ENCODE measurements at regions not wholly inside any gene's neighbourhood (a gene's known extent, or its start where the extent isn't known, plus 50 kb on each side); places are given as distances from the start of the nearest gene placed in this dataset.
"Not testable (repeated sequence)": the region's sequence is repeated elsewhere in the genome, so short reads cannot be mapped to it uniquely, and the experiment has no call there.

GRCh38 chr2:22449696-22450095 is 935.3 kb upstream of the KLHL29 start:
- DNase-seq: no peak

GRCh38 chr2:22450831-22451230 is 934.1 kb upstream of the KLHL29 start:
- DNase-seq: no peak

DNA sequence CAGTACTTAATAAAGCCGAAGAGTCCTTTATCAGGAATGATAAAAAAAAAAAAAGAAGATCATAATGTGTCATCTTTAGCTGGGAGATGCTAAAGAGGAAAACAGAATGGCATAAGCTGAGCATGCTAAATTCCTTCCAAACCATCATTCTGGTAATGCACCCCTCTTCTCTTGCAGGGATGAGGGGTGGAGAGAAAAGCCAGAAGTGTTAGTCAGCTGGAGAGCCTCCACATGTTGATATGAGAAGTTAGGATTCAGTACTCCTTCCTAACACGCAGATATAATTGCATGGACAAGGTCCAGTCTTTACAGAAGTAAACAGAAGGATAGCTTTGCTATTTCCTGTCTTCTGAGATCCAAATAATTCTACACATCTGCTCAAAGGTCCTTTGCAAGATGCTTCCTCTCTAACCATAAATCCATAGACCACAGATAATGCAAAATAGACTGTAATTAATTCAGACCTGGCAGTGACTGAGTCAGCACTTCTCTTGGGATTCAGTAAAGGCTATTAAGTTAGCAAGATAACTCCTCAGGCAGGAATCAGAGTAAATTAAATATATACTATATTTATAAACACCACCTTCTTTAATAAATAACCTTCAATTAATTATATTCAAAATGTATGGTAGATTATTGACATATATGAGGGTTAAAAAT is 930.0 kb upstream of the KLHL29 start:
- DNase-seq: no peak

- no peak for DNase-seq
Measured at GRCh38 chr2:22458440-22458839, 926.5 kb upstream of the KLHL29 start.

DNA sequence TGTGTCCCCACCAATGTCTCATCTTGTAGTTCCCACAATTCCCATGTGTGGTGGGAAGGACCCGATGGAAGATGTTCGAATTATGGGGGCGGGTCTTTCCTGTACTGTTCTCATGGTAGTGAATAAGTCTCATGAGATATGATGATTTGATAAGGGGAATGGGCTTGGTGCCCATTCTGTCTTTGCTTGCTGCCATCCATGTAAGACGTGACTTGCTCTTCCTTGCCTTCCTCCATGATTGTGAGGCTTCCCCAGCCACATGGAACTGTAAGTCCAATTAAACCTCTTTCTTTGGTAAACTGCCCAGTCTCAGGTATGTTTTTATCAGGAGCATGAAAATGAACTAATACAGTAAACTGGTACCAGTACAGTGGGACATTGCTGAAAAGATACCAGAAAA is 909.9 kb upstream of the KLHL29 start:
- DNase-seq: not testable (repeated sequence)

- DNase-seq: no peak
Measured at GRCh38 chr2:22478329-22478728, 906.6 kb upstream of the KLHL29 start.

- DNase-seq: no peak
Measured at GRCh38 chr2:22481486-22482259, 903.3 kb upstream of the KLHL29 start.

DNA sequence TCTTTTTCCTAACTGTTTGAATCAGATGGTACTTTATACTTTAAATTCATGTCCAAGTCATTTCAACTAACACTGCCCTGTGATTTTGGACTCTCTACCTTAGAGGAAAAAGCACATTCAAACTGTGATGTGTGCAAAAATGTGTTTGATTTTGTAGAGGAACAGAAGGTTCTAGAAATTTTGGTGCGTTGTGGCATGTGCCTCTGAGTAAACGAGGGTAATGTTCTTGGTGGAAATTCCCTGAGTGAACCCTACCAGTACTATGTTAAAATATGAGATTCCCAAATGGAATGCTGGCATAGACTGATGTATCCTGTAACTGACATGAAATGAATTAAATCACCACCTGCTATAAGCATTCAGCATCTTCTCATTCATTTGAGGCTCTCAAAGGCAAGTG is 901.9 kb upstream of the KLHL29 start:
- no peak for DNase-seq

GRCh38 chr2:22485486-22485885 is 899.5 kb upstream of the KLHL29 start:
- DNase-seq: no peak

DNA sequence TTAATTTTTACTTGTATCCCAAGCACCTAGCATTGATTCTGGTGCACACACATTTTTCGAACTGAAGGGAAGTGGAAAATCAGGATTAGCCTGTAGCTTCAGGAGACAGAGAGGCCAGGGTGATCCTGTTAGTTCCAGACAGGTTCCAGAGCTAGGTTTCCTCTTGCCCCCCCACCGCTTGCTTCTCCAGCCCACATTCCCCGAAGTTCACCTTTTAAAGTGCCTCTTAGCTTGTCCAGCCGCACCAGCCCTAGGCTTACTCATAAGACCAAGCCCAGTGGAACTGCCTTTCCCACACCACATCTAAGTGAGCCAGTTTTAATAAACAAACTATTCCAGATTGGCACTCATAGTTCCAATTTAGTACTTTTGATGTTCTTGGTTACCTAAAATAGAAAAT is 898.6 kb upstream of the KLHL29 start:
- DNase-seq: no peak

DNA sequence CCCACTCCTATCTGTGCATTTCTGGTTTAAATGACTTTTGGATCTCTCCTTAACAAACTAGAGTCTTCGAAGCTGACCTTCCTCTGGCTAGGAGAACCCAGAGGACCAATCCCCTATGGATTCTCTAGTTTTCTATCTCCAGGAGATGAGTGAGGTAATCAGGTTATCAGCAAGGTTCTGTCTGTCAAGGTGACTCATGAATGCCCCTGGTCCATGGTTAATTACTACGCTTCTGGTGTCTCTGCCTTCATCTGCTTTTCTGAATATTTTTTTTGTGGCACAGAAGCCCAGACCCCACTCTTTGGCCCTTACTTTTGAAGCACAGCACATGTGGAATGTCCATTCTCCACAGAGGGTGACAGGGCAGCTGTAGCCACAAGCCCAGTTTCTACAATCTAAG is 897.9 kb upstream of the KLHL29 start:
- no peak for DNase-seq

- no peak for DNase-seq
Measured at GRCh38 chr2:22487541-22487940, 897.4 kb upstream of the KLHL29 start.

- DNase-seq: no peak
Measured at GRCh38 chr2:22491442-22491841, 893.5 kb upstream of the KLHL29 start.

DNA sequence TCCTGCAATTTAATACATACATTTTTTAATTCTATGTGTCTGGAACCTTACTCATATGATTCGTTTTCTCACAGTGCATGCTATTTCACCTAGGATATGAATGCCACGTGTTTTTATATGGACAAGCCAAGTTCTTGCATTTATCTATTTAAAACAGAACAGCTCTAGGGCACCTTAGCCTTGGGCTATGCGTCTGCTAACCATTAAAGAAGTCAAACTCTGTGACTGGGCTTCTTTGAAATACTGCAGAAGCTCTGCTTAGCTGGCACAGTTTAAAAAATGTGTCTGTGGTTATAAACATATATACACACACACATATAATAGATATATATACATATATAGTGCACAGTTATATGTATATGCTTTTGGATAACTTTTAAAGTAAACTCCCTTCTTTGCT is 890.8 kb upstream of the KLHL29 start:
- DNase-seq: no peak

DNA sequence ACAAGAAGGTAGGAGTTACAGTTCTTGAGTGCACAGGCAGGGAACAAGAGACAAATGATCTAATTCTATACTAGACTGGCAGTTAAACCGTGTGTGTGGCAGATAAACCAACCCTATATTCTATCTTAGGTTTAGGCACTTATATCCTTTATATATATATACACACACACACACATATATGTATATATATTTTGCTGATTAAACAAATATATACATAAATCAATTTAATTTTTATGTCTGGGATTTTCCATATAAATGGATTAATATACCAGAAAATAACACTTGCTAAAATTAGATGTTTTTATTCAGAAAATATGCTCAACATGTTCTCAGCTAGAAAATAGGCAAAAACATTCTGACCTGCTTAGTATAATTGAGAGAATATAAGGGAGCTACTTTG is 887.9 kb upstream of the KLHL29 start:
- no peak for DNase-seq

DNA sequence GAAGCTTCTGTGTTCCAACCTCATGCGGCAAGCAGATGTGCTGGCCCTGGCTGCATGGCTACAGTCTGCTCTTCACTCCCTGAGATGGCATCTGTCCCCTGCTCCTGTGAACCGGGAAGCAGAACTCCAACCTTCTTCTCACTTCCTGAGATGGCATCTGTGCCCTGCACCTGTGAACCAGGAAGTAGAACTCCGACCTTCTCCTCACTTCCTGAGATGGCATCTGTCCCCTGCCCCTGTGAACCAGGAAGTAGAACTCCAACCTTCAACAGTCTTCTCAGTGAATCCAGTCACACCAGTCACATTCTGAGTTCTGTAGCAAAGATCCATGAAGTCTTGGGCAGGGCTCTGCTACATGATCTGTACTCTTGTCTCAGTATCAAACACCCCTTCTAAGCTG is 887.2 kb upstream of the KLHL29 start:
- DNase-seq: no peak

GRCh38 chr2:22499082-22499839 is 885.7 kb upstream of the KLHL29 start:
- no peak for DNase-seq

- DNase-seq: no peak
Measured at GRCh38 chr2:22500555-22500935, 884.4 kb upstream of the KLHL29 start.

GRCh38 chr2:22501851-22502250 is 883.1 kb upstream of the KLHL29 start:
- no peak for DNase-seq

GRCh38 chr2:22513563-22513962 is 871.4 kb upstream of the KLHL29 start:
- DNase-seq: no peak

- DNase-seq: no peak
Measured at GRCh38 chr2:22517141-22517540, 867.8 kb upstream of the KLHL29 start.

GRCh38 chr2:22518641-22519040 is 866.3 kb upstream of the KLHL29 start:
- no peak for DNase-seq

DNA sequence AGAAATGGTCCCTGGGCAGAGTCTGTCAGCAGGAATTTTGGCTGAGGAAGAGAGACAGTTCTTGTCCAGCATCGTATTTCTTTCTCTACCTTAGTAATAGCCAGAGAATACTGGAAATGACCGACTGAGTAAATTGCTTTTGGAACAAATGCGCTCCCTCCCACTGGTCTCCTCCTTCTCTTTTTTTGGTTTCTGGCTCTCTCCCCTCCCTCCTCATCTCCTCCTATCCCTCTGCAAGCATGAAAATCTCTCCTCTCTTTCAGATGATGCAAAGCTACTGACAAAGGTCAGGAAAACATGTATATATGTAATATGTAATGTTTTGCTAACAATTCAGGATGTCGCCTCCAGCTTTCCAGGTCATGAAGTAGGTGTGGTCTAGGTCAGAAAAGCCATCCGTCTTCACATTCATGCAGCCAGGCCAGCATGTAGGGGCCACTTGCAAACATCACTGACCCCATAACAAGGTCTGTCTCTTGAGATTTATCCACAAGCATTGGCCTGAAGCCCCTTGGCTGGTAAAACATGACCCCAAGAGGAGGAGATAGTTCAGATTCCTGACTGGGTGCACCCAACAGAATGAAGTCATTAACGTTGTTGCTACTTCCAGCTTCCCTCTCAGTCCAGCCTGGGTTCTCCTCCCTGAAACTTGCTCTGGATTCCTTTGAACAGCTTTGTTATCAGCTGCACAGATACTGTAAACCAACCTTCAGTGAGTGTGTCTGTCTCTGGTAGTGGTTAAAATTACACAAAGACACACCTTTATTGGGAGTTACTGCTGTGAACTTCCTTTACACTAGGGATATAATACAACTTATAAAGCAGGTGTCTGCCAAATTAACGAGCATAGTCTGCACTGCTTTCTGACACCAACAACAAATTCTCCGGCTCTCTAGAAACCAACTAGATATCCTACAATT is 864.4 kb upstream of the KLHL29 start:
- DNase-seq: no peak
